A673 (cell line): ENCODE measurements at regions not wholly inside any gene's neighbourhood (a gene's known extent, or its start where the extent isn't known, plus 50 kb on each side); places are given as distances from the start of the nearest gene placed in this dataset.

ENCODE experiments used
- CTCF ChIP-seq: fragments of 300-800, 200-600 bp; sonication (generic); conservative IDR thresholded peaks from 2 replicates; pipeline ENCODE4 v1.5.1; 2017; ENCODE audit warnings: low read depth, mild to moderate bottlenecking, antibody characterized with exemption, low read length, moderate library complexity, mixed read lengths
- EZH2 ChIP-seq: fragments of 200-600 bp; sonication (generic); IDR thresholded peaks from 2 replicates; pipeline ENCODE4 v1.6.1; 2017; ENCODE audit warnings: borderline replicate concordance, low read depth, mild to moderate bottlenecking, mixed read lengths, antibody characterized with exemption, low read length; ENCODE audit not compliant: poor library complexity, severe bottlenecking

- TF ChIP-seq CTCF, result no peak
- TF ChIP-seq EZH2, result no peak
Measured at GRCh38 chr7:57211428-57212100, 79.3 kb upstream of the ZNF479 start.
